ENCODE measurements at regions not wholly inside any gene's neighbourhood (a gene's known extent, or its start where the extent isn't known, plus 50 kb on each side); places are given as distances from the start of the nearest gene placed in this dataset.

DNA sequence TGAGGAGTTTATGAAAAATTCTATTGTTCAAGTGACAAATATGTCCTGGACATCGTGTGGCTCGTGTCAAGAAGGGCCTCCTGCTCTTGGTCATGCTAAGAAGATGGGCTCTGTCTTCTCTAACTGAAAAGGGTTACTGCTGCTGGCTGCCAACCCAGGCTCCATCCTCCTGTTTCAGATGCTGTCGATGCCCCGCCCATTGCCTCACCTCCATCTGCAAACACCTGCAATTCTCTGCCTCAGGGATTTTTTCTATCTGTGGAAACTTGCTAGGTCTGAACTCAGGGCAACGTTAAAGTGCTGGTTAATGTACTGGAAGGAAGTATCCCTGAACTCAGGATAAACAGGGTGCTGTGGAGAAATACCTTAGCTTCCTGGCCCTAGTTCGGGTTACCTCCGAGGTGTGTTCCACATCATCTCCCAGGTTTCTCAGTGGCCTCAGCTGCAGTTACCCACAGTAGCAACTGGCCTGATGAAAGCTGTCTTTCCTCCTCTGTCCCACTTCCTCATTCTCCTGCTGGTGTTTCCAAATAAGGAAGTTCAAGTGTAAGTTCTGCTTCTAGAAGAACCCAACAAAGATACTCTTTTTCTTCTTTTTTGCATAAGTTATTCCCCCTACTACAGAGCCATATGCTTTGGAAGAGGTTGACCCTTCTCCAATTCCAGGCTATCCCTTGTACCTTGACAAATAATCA is 151.7 kb upstream of the SMIM23 start:
- no peak overlapping the region for H3K4me3 ChIP-seq (ENCODE audit: low read depth, low read length)
- TF ChIP-seq, protein P1, sequence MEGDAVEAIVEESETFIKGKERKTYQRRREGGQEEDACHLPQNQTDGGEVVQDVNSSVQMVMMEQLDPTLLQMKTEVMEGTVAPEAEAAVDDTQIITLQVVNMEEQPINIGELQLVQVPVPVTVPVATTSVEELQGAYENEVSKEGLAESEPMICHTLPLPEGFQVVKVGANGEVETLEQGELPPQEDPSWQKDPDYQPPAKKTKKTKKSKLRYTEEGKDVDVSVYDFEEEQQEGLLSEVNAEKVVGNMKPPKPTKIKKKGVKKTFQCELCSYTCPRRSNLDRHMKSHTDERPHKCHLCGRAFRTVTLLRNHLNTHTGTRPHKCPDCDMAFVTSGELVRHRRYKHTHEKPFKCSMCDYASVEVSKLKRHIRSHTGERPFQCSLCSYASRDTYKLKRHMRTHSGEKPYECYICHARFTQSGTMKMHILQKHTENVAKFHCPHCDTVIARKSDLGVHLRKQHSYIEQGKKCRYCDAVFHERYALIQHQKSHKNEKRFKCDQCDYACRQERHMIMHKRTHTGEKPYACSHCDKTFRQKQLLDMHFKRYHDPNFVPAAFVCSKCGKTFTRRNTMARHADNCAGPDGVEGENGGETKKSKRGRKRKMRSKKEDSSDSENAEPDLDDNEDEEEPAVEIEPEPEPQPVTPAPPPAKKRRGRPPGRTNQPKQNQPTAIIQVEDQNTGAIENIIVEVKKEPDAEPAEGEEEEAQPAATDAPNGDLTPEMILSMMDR (IDR thresholded peaks at IDR 0.05; ENCODE audit: insufficient read depth, low read length): no peak
- no peak for DNase-seq (ENCODE audit: low read depth)

DNA sequence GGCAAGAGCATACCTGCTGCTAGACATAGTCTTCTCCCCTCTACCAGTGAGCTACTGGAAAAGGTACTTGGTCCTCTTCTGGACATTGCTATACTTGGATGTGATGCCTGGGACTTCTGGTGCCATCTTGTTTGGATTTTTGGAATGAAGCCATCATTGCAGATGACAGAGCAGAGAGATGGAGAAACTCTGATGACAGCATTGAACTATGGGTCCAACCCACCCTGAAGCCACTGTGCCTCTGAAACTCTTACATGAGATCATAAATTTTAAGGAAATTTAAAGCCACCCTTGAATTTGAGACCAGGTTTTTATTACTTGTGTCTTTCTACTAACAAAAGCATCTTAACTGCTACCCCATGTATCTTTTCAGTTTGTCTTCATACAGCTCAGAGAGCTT is 151.1 kb upstream of the SMIM23 start:
- TF ChIP-seq, protein P1 (IDR thresholded peaks at IDR 0.05; ENCODE audit: insufficient read depth, low read length): no peak
- H3K4me3 ChIP-seq (ENCODE audit: low read depth, low read length): no peak overlapping the region
- DNase-seq (ENCODE audit: low read depth): no peak

DNA sequence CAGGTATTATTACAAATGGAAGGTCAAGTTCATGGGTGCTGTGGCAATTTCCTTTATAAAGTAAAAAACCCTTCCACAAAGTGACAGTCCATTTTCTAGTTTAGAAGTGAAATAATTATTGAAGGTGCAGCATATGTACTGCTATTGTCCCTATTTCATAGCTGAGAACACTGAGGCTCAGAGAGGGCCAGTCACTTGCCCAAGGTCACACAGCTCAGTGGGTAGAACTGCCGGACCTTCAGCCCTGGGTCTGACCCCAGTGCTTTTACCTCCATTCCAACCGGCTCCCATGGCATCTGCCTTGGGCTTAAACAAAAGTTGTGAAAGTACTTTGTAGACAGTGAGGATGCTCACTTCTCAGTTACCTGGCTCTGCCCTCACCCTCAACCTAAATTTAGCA is 150.6 kb upstream of the SMIM23 start:
- no peak overlapping the region for H3K4me3 ChIP-seq (ENCODE audit: low read depth, low read length)
- TF ChIP-seq, protein P1 (IDR thresholded peaks at IDR 0.05; ENCODE audit: insufficient read depth, low read length): no peak
- DNase-seq (ENCODE audit: low read depth): no peak

DNA sequence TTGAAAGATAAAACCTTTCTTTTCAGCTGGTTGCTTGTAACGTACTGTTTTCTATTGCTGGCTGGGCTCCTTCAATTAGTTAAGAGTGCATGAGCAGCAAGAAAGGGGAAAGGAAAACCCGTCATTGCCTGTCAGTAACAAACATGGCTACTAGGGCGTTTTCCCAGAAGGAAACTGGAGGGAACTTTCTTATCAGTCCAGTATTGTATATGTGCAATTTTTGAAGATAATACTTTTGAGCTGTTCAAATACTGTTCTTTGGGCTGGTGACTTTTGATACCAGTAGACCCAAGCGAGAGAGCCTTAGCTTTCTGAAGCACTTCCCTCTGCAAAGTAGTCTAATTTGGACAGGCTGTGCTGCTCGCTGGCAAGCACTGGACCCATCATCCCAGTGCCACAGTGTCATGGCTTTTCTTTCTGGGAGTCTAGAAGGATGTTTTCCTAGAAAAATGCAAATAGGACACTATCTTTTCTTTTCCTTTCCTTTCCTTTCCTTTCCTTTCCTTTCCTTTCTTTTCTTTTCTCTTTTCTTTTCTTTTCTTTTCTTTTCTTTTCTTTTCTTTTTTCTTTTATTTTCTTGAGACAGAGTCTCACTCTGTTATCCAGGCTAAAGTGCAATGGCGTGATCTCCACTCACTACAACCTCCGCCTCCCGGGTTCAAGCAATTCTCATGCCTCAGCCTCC is 149.9 kb upstream of the SMIM23 start:
- H3K4me3 ChIP-seq (ENCODE audit: low read depth, low read length): no peak overlapping the region
- TF ChIP-seq, protein P1 (IDR thresholded peaks at IDR 0.05; ENCODE audit: insufficient read depth, low read length): no peak
- no peak for DNase-seq (ENCODE audit: low read depth)

DNA sequence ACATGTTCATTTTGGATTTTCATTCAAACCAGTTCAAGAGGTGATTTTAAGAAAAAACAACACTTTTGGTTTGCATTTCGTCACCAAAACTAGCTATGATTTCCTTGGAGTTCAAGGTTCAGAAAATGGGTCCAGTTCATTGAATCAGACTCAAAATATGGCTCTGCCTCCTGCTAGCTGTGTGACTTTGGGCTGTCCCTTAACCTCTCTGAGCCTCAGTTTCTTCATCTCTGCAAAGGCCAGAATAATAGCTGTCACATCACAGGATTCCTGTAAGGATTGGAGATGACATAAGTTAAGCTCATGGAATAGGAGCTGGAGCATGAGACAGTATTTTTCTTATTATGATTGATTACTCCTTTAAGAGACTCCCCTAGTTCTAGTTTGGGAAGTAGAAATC is 147.8 kb upstream of the SMIM23 start:
- H3K4me3 ChIP-seq (ENCODE audit: low read depth, low read length): no peak overlapping the region
- no peak for DNase-seq (ENCODE audit: low read depth)
- TF ChIP-seq, protein P1 (IDR thresholded peaks at IDR 0.05; ENCODE audit: insufficient read depth, low read length): no peak

DNA sequence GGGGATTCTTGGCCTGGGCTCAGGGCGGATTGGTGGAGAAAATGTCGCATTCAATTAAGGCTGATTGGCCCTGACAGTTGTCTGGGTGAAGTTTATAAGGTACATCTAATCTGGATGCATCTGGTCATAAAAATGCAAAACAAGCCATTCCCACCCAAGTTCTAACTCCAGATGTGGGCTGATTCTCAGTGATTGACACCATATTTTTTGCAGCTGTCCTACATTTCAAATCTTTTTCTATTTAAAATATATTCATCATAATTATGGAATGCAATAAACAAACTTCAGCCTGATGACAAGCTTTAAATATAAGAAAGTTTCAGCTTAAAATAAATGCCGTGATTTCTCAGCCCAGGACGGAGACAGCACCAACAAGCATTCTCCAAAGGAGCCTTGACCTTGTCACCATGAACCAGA is 146.4 kb upstream of the SMIM23 start:
- no peak for DNase-seq (ENCODE audit: low read depth)
- H3K4me3 ChIP-seq (ENCODE audit: low read depth, low read length): no peak overlapping the region
- TF ChIP-seq, protein P1 (IDR thresholded peaks at IDR 0.05; ENCODE audit: insufficient read depth, low read length): no peak
